NCI-H345 treated with DMSO at 0.1 percent for 48 hours (cell line): ENCODE measurements at regions not wholly inside any gene's neighbourhood (a gene's known extent, or its start where the extent isn't known, plus 50 kb on each side); places are given as distances from the start of the nearest gene placed in this dataset.

ENCODE experiments used
- DNase-seq: peaks from one replicate; lab custom pipeline; 2025; ENCODE audit not compliant: unreplicated experiment; lab: John Stamatoyannopoulos, UW

DNA sequence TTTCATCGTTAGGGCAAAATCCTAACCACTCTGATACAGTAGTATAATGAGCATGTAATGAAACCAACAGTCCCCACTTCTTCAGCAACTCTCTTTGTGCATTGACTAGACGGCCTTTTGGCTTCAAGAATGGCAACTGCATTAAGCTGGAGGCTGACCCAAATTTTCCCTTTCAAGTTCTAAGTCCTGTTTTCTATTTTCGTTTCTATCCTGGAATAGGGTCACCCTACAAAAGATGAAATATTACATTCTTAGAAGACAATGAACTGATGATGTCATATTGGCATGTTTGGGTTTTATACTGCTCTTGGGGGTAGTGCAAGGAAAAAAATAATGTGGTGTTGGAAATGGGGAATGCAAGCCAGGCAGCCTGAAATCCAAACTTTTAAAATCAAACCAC lies 254.4 kb downstream of the ETAA1 start:
- DNase-seq = no peak

DNA sequence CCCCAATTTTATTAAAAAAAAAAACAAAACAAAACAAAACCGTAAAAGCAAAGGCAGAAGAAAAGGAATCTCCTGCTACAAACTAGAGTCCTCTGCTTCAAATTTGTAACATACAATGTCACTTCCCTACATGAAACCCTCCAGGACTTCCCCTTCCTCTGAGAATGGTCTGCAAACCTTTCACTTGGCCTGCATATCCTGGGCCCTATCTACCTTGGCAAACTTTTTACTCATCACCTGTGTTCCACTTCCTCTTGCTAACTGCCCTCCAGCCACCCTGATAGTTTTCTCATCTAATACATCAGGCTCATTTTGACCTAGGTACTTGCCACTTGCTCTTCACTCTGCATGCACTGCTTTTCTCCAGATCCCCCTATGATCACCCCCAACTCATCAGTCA lies 255.5 kb downstream of the ETAA1 start:
- DNase-seq = no peak

GRCh38 chr2:67656875-67657274 lies 259.7 kb downstream of the ETAA1 start:
- DNase-seq = no peak

- no peak for DNase-seq
Measured at GRCh38 chr2:67658820-67659219, 261.7 kb downstream of the ETAA1 start.

GRCh38 chr2:67660015-67660602 lies 263.0 kb downstream of the ETAA1 start:
- no peak for DNase-seq

GRCh38 chr2:67660871-67661270 lies 263.7 kb downstream of the ETAA1 start:
- DNase-seq = no peak

DNA sequence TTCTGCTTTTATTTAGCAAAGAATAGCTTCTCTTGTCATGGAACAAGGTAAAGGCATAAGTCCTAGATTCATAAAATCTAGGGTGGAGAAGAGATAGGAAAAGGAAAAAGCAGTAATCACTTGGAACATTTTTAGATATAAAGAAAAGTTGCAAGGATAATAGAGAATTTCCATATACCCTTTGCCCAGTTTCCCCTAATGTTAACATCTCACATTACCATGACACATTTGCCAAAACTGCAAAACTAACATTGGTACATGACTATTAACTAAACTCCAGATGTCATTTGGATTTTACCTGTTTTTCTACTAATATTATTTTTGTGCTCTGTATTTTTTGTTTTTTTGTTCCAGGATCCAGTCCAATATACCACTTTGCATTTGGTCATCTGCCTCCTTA lies 265.1 kb downstream of the ETAA1 start:
- no peak for DNase-seq

DNA sequence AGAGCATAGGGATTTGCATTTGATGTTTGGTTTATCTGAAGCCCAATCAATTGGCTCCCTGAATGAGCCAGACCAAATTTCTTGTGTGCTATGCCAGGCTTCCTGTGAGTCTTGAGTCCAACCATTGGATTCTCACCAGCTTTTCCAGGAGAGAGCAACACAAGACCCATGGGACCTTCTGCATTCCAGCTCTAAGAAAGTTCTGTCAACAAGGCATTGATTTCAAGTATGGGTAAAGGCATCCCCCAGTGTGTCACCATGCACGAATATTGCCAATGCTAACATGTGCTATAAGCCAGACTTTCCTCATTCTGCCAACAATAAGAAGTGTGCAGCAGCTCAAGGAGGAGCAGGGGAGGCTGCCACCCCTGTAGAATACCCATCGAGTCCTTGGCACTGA lies 266.6 kb downstream of the ETAA1 start:
- no peak for DNase-seq

DNA sequence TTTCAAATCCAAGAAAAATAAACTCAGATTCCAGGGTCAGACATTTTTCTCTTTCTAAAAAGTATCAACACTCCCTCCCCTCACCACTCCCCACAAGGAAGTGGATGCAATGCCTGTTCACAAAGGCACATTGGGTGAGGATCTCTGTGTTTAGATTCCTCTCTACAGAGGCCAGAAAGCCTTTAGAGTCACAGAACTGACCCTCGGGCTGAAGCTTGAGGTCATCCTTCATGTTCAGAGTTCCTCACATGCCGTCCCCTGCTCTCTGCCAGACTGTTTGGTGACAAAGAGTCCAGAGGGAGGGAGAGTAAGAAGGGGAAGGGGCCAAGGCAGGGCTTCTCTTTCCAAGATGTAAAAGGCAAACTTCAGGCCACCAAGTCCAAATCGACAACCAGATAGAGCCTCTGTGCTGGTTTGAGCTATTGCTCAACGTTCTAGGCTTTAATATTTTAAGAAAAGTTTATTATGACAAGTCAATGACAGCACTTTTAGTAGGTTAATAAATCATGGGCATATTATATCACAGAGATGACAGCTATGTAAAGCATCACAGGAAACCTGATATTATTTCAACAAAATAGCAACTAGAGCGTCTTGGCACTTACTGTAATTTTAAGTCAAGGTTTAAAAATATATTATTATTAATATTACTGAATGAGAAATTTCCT lies 269.4 kb downstream of the ETAA1 start:
- DNase-seq = no peak

DNA sequence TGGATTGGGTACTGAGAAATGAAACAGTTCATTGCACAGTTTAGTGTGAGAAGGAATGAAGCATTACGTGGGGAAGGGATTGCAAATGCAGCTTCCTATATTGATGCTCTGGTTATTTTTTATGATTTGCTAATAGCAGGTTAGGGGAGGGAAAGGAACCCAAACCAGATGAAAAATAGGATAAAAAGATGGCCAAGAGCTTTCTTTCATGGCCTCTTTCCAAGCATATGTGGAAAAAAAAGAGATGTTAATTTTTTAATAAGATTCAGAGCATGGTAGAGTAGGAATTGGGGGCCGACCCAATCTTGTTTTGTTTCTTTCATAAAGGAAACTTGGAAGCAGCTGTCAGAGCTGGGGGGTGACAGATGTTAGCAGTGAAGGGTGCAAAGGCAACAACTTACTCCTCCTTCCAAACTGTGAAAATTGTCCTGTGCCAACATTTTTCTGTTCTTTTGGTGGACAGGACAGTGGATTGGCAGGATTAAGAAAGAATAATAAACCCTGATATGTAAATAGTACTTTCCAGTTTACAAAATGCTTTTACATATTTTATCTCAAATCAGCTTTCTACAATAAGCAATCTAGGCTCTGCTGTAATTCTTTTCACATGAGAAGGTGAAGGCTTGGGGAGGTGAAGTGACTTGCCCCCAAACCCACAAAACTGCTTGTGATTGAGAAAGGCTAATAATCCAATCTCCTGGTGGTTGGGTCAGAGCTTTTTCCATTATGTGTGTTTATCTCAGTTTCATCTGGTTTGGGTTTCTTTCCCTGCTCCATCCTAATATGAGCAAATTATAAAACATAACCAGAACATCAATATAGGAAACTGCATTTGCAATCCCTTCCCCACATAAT lies 270.1 kb downstream of the ETAA1 start:
- DNase-seq = no peak

GRCh38 chr2:67668538-67668937 lies 271.4 kb downstream of the ETAA1 start:
- DNase-seq = no peak

GRCh38 chr2:67669168-67669567 lies 272.0 kb downstream of the ETAA1 start:
- DNase-seq = no peak

- no peak for DNase-seq
Measured at GRCh38 chr2:67669766-67670165, 272.6 kb downstream of the ETAA1 start.

- no peak for DNase-seq
Measured at GRCh38 chr2:67670747-67671183, 273.6 kb downstream of the ETAA1 start.

- DNase-seq = no peak
Measured at GRCh38 chr2:67671464-67672450, 274.6 kb downstream of the ETAA1 start.

DNA sequence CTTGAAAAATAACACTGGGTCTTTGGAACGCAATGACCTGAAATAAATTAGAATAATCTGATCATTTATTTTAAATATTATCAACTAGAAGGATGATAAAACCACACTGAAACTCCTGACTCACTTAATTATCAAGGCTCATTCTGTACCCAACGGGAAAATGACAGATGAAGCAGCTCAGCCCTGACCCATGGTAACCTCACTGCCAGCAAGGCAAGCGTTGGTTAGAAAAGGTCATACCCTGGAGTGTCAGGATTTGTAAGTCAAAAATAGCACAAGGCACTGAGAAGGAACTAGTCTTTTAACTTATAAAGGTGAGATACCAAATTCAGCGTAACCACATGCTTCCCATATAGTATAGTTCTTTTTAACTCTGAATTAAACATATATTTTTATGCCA lies 277.5 kb downstream of the ETAA1 start:
- no peak for DNase-seq

GRCh38 chr2:67684991-67685390 lies 287.9 kb downstream of the ETAA1 start:
- DNase-seq = no peak

- no peak for DNase-seq
Measured at GRCh38 chr2:67686254-67686653, 289.1 kb downstream of the ETAA1 start.

DNA sequence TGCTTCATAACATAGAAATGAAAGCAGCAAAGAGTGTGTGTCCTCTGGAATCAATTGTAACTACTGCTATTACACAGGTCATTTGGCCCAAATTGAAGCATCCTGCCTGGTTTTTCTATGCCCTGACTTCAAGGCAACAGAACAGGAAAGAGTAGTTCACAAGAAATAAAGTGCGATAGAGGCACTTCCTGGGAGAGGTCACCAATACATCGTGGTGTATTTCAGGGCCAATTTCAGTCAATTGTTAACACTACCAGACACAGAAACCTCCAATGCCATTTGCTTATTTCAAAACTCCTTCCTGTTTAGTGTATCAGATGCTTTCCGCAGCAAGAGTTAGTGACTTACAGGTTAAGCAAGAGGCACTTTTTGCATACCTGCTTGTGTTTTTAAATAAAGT lies 292.1 kb downstream of the ETAA1 start:
- DNase-seq = no peak

GRCh38 chr2:67689651-67690050 lies 292.5 kb downstream of the ETAA1 start:
- DNase-seq = no peak

- DNase-seq = no peak
Measured at GRCh38 chr2:67694445-67694844, 297.3 kb downstream of the ETAA1 start.
